HG02571 (cell line): ENCODE measurements at regions not wholly inside any gene's neighbourhood (a gene's known extent, or its start where the extent isn't known, plus 50 kb on each side); places are given as distances from the start of the nearest gene placed in this dataset.

Experiments used
- ATAC-seq: cut with Tn5 transposase; IDR thresholded peaks from one replicate; pipeline ENCODE4 v1.9.1; 2021; ENCODE audit warnings: mild to moderate bottlenecking, moderate library complexity; ENCODE audit not compliant: unreplicated experiment

DNA sequence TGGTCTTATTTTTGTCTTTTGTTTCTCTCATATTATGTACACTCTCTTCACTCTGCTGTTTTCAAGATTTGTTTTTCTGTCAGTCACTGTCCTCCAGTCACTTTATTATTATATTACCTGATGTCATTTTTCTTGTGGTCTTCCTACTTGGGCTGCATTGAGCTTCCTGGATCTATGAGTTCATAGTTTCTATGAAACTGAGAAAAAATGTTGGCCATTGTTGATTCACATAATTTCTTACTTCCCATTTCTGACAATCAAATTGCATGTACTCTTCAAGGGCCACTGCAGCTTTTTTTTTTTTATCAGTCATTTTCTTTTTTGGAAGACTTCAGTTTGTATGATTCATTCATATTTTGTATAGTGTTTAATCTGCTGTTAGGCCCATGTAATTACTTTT lies 1180.6 kb upstream of the GBE1 start:
- ATAC-seq: no peak

DNA sequence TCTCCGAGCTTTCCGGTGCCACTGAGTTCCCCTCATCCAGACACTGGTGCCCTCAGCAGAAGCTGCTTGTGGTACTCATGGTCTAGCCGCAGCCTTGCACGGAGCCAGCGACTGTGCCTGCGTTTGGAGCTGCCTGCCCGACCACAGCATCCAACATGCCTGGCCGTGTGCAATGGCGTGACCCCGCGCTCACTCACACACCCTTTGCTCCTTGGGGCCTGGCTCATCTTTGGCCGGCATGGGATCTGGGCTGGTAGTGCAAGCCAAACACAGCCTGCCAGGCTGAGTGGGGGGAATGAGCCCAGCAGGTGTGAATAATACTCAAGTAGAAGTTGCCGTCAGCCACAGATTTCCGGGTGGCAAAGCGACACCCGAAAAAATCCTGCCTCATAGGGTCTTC lies 1178.7 kb upstream of the GBE1 start:
- no peak for ATAC-seq

DNA sequence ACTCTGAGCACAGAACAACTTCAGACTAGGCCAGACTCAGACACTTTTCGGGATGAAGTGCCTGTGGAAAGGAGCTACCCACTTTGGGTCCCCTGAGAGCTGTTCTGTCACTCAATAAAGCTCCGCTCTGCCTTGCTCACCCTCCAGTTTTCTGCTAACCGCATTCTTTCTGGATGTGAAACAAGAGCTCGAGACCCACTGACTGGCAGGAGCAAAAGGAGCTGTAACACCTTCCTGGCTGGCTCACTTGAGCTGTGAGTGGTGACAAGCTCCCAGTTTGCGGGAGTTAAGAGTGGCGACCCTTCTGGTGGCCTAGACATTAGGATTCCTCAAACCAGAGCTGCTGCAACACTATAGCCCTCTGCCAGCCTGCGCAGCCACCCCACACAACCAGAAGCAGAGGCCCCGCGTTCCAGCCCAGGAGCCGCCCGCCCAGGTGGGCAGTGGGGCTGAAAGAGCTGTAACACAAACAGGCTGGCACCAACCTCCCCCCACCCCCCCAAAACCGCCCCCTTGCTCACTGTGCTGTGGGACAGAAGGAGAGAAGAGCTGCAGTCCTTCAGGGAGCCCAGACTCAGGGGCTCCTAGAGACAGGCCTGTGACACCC lies 1178.1 kb upstream of the GBE1 start:
- no peak for ATAC-seq

DNA sequence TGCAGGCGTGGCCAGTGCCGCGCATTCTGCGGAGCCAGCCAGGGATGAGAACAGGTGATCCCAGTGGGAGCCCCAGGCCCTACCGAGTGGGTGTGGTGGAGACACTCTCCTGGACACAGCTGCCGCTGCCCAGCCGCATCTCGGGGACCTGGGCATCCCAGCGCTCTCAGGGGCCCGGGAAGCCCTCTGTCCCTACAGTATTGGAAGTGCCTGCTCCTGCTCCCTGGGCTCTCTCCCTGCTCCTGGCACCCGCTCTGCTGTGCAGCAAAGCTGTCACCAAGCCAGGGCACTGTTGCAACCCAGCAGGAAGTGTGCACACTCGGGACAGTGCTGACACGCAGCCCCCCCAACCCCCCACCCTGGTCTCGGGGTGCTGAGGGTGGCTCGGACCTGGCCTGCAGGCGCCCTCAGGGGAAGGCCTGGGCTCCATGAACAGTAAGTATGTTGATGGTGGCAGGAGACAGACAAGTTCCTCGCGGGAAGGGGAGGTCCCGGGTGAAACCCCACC lies 1177.4 kb upstream of the GBE1 start:
- no peak for ATAC-seq

DNA sequence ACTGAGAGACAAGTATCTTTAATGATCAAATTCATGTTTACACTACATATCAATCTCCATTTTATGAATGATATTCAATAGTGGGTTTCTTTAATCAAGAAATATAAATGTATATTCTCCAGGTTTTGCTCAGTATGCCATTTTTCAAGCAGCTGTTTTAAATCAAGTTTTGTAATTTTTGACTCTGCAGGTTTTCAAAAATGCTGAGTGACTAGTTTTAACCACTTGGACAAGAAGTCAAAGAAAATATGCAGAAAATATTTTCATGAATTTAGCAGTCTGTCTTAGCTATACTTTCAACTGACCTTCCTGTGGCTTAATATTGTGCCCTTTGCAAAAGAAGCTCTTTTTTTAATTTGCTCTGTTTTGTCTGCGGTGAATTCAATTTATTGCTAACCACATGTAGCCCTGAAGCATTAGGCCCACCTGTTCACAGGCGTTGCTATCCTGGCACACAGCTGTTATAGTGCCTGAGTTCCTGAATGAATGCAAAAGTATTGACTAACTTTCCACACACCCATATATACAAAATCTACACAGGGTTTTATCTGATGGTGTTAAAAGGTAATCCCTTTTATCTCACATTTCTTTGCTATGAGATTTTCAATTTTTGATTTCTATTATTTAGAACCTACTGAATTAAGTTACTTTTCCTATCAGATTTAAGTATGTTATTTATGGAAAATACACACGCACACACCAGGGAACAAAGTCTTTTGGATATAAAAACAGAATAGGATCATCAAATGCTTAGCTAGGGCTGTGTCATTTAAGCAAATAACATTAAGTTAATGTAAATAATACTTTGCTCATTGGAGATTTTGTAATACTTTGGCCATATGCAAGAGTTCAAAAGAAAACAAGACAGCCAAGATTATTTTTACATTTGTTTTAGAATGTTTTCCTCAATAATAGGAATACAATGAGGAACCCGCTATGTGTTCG lies 1166.1 kb upstream of the GBE1 start:
- ATAC-seq: no peak

DNA sequence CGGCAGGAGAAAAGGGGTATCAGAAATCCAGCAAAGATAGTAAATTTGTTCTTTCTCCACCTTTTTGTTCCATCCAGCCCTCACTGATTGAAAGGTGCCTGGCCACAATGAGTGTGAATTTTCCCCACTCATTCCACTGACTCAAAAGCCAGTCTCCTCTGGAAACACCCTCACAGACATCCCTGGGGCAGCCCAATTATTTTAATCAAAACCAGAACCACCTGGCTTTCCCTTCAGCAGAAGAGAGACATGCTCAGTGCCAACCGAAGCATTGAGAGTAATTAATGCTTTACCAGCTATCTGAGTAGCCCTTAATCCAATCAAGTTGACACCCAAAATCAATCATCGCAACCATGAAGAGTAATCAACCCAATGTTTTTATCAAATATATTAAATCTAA lies 1129.6 kb upstream of the GBE1 start:
- ATAC-seq: no peak

DNA sequence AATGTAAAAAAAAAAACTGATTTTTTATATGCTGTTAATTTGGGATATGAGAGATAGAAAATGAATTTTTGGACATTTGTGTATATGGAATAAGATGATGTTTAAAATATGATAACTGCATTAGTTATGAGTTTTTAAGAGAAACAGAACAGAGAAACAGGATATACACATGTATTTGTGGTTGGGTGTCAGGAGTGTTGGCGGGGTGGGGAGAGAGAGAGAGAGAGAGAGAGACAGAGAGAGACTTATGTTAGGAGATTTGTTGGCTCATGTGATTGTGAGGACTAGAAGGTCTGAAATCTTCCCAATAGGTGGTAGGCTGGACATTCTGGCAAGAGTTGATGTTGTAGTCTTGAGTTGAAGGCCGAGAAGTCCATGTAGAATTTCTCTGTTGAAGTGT lies 1121.6 kb upstream of the GBE1 start:
- no peak for ATAC-seq

DNA sequence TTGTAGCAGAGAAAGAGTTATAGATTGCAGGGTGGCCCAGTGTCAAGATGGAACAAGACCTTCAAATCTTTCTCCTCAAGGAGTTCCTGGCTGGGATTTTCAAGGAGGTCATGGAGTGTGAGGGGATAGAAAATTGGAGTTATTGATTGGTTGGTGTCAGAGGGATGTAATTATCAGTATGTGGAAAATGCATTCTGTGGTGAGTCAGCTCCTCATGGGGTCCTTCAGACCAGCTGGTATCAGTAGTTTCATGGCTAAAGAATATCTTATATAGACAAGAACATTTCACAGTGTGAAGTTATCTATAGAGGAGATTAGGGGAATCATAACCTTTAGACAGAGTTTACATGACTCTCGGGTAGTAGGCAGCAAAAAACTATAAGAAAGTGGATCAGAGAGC lies 1114.0 kb upstream of the GBE1 start:
- ATAC-seq: no peak

DNA sequence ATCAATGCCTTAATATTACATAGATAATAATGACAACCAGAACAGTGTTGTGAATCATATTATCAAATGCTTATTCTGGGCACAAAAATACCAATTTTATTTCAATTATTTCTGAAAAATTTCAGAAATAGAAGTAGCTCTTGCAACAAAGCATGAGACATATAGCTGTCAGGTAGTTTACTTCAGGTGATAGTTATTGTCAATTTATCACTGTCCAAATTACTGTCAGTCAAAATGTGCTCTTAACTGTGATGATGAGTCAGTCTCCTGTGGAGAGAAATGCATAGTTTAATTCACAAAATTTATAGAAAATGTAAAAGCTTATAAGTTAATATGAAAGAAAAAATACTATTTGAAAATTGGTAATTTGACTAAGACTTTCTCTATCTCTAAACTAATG lies 1078.4 kb upstream of the GBE1 start:
- no peak for ATAC-seq

DNA sequence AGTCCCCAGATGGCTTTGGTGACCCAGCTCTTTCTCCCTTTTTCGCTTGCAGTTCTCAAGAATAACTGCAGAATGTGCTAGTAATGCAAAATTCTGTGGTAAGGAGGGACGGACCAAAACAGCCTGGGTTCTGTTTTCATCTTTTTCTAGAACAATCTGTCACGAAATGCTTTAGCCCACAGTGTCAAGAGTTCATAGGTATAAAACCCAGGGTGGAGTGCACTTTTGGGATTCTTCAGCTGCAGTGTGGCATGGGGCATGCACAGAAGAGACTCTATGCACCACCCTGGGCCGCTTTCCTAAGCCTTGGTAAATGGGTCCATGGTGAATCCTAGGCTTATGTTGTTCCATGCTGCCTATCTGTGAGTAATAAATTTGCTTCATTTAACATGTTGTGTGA lies 1072.7 kb upstream of the GBE1 start:
- no peak for ATAC-seq

DNA sequence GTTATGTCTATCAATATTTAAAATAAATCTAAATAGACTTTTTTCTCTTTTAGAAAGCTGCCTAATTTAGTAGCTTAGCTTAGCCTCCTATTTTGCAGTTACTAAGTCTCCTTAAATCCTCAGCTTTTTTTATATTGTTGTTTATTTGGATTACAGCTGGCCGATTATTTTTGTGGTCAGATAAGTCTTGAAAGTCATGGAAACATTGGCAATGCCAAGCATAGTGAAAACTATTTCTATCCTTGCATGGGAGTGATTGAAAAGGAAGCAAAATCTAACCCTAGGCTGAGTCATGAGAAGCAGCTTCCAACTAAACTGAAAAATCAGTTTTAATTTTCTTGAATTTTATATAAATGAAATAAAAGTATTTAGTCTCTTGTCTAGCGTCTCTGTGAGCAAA lies 1063.0 kb upstream of the GBE1 start:
- ATAC-seq: no peak

DNA sequence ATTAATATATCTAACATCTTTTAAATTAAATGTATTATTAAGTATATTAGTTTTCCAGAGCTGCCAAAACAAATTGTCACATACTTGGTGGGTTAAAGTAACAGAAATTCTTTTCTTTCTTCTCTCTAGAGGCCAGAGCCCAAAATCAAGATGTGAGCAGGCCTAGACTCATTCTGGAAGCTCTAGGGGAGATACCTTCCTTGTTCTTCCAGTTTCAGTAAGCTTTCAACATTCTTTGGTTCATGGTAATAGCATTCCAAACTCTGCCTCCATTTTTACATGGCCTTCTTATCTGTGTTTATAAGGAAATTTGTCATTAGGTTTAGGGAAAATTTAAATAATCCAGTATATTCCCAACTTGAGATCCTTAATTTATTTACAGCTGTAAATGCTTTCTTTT lies 1054.6 kb upstream of the GBE1 start:
- no peak for ATAC-seq

DNA sequence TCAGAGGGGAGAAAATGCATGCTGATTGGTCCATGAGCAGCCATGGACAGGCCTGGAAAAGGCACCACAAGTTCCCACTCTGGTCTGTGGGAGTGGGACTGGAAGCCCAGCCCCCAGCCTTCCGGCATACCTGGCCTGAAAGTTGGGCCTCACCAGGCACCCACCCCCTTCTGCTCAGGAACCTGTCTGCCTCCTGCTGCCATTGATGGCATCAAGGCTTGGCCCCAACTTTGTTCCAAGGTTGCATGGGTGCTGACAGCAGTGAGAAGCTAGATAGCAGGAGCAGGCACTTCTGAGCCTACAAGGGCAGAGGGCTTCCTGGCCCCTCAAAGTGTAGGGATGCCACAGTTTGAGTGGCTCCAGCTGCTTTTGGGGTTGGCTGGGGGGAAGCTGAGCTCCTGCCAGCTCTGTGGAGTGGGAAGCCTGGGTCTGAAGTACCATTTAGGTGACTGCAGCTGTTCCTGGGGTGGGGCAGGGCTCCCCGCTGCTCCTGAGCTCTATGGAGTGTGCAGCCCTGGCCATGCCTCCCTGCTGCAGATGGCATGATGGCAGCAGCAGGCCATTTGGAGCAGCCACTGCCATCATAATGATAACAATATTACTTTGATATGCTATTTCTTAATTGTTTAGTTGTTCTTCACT lies 1054.1 kb upstream of the GBE1 start:
- no peak for ATAC-seq

DNA sequence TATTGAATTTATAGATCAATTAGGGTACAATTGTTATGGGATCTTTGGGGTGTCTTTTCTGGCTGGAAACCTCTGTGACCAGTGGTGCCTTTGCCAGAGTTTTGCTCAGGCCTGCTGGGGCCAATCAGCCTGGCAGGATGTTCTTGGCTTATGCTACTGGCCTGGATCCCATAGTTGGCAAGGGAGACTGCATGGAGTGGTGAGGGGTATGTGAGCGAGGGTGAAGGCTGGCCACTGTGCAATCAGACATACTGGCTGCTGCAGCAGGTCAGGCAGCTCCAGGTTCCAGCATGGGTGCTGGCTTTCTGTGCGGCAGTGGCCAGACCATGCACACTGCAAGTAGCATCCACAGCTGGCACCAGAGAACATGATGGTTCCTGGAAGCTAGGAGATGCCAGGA lies 1053.2 kb upstream of the GBE1 start:
- ATAC-seq: no peak

DNA sequence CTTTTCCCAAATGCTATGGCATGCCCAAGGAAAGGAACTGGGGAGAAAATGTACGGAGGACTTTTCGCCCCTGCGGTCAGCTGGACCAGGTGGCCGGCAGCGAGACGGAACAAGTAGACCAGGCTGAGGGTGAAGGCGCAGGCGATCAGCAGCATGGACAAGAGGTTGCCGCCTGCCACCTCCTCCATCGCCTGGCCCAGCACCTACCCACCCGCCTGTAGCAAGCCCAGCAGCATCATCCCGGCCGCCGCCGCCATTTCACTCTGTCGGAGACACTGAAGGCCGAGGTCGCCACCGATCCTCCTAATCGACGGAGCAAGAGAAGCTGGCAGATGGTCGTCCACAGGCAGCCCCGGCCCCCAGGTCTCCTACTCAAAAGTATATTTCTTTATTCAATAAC lies 1046.3 kb upstream of the GBE1 start:
- no peak for ATAC-seq

DNA sequence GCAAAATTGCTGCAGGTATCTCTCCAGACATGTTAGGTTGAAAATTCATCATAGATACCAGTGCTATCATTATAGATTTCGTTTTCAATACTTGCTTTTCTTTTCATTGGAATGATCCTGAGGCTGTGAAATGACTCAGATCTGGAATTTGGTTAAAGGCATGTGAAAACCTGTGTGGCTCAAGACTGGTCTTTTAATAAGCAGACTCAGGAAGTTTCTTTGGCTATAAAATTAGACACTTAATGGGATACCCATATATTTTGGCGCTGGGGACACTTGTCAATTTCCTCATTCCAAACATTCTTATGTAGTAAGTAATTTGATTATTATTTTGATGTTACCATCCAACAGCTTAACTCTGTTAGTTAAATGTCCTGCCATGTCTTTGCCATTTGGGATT lies 1041.1 kb upstream of the GBE1 start:
- no peak for ATAC-seq

DNA sequence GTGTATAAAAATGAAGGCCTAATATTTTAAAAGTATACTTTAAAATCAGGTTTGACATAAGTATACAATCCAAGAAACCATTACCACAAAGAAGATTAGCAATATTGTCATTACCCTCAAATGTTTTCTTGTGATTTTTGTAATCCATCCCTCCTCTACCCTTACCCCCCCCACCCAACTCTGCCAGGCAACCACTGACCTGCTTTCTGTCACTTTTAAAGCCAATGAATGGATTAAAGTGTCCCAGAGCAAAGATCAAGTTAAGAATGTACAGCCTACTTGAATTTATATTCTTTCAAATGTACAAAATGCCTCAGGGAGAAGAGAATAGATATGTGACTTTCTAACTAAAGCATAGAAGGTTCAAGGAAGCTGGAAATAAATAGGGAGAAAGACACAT lies 1038.8 kb upstream of the GBE1 start:
- no peak for ATAC-seq

DNA sequence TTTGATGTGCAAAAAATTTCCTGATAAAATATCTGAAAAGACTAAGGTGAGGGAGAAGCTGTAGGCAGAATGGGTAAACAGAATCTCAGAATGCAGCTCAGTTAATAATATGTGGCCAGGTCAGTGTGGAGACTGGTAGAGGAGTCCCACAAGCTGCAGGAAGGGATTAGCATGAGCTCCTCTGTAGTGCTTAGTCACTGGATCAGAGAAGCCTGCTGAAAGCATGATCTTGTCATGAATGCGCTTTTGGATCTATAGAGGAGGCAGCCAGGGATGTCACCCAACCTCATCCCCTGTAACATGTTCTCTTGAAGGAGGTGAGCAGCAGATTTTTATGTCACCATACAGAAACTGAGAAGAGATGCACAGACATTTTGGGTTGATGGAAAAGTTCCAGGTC lies 1035.3 kb upstream of the GBE1 start:
- no peak for ATAC-seq

DNA sequence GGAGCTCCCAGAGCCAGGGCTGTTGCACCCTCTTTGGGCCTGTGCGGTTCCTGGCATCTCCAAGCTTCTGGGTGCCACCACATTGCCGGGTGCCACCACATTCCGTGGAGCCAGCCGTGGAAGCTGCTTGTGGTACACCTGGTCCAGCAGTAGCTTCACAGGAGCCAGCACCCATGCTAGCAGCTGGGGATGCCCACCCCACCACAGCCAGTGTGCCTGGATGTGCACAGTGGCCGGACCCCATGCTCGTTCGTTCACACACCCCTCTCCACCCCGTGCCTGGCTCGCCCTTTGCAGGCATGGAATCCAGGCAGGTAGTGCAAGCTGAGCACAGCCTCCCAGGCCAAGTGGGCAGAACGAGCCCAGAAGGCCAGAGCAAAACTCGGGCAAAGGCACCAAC lies 1029.8 kb upstream of the GBE1 start:
- no peak for ATAC-seq

DNA sequence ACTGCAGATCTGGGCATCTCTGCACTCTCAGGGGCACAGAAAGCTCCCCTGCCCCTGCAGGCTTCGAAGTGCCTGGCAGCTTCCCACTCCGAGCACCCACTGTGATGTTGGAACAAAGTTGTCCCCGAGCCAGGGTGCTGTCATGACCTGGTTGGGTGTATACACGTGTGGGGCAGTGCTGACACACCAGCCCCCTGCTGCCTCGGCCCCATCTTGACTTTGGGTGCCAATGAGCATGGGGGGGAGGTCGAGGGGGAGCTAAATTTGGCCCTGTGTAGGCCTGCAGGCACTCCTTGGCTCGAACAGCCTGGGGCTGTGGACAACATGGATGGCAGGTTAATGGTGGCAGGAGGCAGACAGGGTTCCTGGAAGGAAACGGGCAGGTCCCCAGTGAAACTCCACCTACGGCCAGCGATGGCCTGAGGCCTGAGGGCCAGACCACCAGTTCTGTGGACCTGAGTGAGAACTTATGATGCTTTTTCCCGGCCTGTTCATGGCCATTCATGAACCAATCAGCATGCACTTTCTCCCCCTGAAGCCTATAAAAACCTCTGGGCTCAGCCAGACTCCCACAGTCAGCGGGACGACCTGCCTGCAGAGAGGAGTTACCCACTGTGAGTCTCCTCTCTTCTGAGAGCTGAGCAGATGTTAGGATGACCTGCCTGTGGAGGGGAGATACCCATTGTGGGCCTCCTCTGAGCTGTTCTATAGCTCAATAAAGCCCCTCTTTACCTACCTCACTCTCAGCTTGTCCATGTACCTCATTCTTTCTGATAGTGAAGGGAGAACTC lies 1029.1 kb upstream of the GBE1 start:
- ATAC-seq: no peak

DNA sequence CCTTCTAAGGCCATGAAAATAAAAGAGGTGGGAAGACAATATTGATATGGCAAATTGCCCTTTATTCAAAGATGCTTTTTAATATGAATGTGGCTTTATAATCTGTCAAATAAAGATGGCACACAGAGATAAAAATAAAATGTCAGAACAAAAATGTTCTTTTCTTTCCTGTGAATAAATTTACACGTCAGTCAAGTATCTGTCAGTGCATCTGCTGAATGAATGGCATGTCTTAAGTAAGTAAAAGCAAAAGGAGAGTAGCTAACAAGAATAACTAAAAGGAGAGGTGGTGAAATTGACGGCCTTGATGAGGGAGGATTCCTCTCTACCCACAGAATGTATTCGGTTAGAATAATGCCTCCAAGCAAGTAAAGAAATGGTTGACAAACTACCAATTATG lies 1021.7 kb upstream of the GBE1 start:
- ATAC-seq: no peak
